HG03095 (cell line): ENCODE measurements at regions not wholly inside any gene's neighbourhood (a gene's known extent, or its start where the extent isn't known, plus 50 kb on each side); places are given as distances from the start of the nearest gene placed in this dataset.
"Not testable (repeated sequence)": the region's sequence is repeated elsewhere in the genome, so short reads cannot be mapped to it uniquely, and the experiment has no call there.

Experiments used
- ATAC-seq: cut with Tn5 transposase; IDR thresholded peaks from one replicate; pipeline ENCODE4 v1.9.1; 2021; ENCODE audit warnings: moderate library complexity; ENCODE audit not compliant: unreplicated experiment

DNA sequence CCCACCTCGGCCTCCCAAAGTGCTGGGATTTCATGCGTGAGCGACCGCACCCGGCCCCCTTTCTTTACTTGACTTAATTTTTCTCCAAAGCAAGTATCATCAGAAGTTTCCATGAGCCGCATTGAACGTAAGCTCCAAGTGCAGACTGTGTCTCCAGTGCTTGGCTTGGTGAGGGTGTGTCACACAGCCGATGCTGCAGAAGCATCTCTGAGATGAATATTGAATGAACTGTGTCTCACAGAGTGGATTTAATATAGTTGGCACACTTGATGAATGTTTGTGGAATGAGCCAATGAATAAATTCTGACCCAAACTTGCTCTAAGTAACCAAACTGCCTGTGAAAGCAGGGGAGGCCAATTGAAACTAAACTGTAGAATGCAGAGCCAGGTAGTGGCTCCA lies 159.4 kb upstream of the KBTBD8 start:
- no peak for ATAC-seq

DNA sequence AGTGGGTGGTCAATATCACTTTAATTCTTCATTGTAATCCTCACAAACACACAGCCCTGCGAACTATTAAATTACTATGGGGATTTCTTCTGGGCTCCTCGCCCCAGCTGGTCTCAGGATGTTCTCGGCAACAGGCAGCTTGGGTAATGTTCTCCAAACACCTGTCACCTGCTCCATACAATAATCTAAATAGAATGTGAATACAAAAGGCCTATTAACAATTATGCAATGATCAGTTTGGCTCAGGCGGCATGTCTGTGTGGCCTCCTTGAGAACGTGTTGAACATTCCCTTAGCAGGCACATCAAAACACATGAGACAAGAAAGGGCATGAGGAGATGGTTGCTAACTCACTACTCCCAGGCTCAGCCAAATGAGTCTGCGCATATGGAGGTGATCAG lies 158.6 kb upstream of the KBTBD8 start:
- ATAC-seq: no peak

DNA sequence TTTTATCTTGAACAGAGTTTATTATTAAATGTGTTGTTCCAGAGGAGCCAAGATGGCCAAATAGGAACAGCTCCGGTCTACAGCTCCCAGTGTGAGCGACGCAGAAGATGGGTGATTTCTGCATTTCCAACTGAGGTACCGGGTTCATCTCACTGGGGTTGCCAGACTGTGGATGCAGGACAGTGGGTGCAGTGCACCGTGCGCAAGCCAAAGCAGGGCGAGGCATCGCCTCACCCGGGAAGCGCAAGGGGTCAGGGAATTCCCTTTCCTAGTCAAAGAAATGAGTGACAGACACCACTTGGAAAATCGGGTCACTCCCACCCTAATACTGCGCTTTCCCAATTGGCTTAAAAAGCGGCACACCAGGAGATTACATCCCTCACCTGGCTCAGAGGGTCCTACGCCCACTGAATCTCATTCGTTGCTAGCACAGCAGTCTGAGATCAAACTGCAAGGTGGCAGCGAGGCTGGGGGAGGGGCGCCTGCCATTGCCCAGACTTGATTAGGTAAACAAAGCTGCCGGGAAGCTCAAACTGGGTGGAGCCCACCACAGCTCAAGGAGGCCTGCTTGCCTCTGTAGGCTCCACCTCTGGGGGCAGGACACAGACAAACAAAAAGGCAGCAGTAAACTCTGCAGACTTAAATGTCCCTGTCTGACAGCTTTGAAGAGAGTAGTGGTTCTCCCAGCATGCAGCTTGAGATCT lies 155.2 kb upstream of the KBTBD8 start:
- ATAC-seq: not testable (repeated sequence)

DNA sequence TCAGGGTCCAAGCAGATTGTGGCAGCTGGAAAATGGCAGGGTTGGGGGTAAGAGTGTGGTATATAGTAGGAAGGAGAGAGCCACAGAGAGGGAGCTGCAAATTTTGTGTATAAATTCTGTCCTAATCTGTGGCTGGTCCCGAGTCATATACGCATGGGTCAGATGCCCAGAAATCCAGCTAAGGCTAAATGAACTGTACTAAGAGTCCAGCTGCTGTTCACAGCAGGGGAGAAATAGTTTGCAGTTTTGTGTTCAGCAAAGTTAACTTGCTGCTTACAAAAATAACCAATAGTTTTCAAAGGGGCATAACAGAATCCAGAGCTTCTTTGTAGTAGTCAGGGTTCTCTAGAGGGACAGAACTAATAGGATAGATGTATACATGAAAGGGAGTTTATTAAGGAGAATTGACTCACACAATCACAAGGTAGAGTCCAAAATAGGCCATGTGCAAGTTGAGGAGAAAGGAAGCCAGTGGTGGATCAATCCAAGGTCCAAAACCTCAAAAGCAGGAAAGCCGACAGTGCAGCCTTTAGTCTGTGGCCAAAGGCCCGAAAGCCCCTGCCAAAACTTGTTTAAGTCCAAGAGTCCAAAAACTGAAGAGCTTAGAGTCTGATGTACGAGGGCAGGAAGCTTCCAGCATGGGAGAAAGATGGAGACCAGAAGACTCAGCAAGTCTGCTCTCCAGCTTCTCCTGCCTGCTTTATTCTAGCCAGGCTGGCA lies 146.1 kb upstream of the KBTBD8 start:
- ATAC-seq: no peak

DNA sequence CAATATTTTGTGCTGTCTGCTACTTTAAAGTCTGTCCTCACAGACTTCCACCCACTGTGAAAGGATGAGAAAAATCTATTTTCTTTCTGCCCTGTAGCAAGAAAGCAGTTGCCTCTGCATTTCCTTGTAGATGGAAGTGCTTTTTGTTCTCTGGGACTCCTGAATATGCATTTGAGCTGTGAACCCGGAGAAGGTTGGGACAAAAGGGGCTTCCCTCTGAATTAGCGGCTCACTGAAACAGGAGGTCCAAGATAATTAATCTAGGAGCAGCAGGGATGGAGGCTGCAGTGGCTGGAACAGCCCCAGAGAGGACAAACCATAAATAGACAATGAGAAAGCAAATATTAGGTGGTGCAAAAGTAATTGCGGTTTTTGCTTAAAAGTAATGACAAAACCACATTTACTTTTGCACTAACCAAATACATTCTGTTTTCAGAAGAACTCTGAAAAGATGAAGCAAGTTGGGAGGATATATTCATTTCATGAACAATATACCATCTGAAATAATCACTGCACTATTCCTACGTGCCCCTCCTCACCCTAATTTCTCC lies 143.4 kb upstream of the KBTBD8 start:
- no peak for ATAC-seq

DNA sequence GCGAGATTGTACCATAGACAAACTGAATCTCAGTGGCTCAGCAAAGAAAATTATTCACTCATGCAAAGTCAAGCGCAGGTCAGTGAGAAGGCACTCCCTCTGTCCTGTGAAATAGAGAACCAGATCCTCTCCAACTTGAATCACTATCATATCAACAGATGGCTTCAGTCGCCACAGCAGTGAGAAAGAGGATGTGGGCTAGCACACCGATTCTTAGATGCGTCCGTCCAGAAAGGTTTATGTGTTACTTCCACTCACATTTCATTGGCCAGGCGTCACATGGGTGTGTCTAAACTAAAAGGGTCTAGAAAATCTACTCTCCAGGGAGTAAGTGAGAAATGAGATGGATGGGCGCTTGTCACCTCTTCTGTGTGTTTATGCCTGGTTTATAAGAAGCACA lies 141.6 kb upstream of the KBTBD8 start:
- ATAC-seq: peak; percentile 94

DNA sequence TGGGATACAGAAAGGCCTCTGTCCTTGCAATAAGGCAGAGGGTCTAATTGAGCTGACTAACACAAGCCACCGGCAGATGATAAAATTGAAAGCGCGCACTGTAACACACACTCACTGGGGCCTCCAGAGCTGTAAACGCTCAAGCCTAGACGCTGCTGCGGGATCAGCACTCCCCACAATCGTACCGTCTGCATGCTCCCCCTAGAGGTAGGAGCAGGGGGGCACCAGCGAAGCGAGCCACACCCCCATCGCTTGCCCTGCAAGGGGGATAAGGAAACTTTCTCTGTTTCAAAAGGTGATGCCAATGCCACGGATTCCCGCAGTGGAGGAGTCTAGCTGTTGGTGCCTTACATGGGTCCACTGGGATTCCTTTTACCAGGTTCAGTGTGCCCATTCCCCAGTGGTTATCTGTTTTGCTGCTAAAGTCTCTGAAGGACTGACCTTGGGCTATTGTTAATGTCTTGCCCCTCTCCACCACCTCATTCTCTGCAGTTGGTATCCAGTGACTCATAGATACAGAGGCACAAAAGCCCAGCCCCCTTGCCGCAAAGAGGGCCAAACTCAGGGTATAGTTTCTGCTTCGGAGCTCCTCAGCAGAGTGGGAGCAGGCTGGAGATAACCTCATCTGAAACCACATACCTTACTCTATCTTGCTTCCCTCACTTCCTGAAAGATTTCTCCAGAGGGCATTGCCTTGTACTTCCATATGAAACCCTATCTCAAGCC lies 139.3 kb upstream of the KBTBD8 start:
- no peak for ATAC-seq

DNA sequence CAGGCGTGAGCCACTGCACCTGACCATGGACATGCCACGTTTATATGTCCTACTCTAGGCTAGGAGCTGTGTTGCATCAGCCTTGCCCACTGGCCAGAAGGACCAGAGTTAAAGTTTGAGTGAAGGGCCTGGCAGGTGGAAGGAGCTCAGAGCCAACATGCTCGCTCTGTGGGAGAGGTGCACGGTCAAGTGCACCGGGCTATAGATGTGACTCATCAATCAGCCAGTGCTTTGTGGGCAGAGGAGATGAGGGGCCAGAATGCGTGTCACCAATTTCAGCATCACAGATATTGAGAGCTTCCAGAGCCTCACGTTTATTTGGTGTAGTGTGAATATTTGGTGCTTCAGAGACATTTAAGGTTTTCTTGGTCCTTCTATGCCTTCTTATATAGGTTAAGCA lies 137.3 kb upstream of the KBTBD8 start:
- ATAC-seq: no peak

DNA sequence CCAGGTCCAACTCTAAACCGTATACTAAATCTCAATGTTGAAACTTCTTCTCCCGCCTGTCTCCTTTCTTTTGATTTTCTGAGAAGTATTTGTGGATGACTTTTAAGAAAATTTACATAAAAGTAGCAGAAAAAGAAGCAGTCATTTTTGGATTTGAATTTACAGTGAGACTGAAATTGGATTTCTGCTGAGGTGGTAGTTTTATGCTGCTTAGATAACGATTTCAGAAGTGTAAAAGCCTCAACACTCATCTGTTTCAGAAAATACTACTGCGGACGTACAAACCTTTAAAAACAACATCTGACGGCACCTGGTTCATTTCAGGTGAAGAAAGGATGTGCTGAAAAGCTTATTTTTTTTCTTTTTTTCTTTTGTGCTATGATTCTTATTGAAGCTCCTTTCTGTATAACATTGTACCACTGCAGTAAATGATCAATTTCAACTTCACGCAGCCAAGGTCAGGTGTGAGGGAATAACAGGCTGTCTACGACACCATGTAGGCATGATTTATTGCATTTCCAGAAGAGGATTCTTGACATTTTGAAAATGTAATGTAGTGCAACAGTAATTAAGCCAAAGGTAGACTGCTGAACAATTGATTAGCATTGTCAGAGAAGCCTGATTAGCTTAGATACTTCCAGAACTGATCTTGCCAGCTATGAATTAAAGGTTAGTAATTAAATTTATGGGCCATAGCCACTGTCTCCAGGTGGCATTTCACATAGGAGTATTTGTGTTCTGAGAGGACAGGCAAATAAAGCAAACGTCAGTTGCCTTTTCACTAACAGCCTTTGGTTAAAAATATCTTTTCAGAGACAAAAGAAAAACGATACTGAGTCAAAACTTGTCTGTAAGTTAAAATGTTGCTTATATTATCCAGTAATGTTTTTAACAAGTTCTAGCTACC lies 134.6 kb upstream of the KBTBD8 start:
- no peak for ATAC-seq

DNA sequence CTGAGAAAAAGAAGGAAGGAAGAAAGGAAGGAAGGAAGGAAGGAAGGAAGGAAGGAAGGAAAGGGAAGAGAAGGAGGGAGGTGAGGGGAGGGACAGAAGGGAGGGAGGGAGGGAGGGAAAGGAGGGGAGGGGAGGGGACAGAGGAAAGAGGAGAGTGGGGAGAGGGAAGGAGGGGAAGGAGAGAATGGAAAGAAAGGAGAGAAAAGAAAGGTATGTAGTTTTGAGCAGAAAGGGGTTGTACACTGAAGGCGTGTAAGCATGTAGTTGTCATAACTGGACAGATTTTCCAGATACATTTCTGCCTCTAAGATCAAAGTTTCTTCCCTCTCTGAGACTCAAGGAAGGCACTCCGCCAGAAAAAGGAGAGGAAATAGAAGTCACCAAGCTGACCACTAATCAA lies 113.4 kb upstream of the KBTBD8 start:
- no peak for ATAC-seq

DNA sequence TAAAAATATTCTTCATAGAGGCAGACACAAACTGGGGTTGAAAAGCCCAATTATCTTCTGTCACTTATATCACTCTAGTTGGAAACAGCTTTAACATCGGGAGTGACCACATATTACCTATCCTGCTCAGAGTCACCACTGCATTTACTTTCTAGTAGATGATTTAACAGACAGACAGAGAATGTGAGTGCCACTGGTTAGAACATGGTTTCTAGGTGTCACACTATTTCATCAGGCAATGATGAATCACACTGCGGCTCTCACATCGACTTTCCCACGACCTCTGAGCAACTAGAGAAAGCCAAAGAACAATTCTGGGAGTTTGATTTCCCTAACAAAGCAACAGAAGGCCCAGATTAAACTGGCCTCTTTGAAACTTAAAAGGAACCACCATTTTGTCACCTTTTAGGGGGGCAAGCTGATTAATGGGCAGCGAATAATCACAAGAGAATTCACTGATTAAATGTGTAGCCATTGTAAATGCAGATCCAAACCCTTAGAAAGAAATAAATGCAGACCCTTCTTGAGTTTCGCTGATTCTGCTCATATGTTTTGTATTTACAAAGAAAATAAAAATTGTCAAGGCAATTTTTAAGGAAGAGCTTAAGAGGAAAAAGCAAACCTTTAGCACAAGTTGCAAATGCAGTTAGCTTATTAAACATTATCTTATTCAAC lies 112.6 kb upstream of the KBTBD8 start:
- no peak for ATAC-seq

DNA sequence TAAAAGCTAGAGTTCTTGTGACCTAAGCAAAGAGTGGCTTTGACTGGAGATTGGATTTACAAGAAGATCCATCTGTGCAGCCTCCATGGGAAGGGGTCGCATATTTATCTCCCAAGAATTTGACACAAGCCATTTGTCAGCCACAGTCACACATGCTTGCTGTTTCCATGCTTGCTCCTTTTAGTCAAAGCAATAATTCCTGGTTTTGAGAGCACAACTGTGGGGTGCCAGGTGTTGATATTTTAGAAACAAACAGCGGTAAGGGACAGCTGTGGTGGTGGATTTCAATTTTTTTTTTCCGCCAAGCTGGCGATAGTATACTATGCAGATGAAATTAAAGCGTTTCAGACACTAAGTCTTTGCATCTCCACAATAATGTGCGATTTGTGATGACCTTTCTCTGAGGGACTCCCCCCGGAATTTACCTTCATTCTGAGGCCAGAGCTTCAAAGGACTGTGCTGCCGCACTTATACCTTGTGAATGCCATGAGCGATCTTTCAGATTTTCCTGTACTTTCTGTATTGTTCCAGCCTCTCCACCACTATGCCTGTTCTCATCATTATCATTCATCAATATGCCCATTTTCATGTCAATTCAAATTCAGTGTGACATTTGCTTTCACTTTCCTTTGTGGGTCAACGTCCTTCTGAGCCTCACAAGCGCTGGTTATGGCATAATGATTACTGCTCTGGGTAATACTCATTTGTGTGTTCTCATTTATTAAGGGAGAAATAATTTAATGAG lies 108.2 kb upstream of the KBTBD8 start:
- no peak for ATAC-seq

DNA sequence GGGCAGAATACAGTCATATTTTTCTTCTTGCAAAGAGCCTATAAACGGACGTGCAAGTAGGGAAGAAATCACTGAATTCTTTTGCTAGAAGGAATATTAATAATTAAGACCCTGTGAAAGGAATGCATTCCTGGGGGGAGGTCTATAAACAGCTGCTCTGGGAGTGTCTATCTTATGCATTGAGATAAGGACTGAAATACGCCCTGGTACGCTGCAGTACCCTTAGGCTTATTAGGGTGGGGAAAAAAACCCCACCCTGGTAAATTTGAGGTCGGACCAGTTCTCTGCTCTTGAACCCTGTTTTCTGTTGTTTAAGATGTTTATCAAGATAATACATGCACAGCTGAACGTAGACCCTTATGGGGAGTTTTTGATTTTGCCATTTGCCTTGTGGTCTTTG lies 100.0 kb upstream of the KBTBD8 start:
- ATAC-seq: no peak

DNA sequence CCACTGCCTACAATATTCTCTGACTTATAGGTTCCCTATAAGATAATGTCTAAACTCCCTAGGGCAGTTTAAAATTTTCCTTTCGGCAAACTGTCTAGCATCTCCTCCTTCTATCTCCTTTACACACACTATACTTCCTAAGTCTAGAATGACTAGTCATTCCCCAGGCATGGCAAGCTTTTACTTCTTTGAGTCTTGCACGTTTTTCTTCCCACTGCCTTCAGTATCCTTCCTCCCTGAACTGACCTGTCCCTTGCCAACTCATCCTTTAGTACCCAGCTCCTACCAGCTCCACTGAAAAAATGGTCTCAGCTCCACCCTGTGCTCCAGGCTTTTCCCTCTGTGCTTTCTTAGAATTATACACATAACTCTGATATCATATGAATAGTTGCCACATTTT lies 93.8 kb upstream of the KBTBD8 start:
- no peak for ATAC-seq

DNA sequence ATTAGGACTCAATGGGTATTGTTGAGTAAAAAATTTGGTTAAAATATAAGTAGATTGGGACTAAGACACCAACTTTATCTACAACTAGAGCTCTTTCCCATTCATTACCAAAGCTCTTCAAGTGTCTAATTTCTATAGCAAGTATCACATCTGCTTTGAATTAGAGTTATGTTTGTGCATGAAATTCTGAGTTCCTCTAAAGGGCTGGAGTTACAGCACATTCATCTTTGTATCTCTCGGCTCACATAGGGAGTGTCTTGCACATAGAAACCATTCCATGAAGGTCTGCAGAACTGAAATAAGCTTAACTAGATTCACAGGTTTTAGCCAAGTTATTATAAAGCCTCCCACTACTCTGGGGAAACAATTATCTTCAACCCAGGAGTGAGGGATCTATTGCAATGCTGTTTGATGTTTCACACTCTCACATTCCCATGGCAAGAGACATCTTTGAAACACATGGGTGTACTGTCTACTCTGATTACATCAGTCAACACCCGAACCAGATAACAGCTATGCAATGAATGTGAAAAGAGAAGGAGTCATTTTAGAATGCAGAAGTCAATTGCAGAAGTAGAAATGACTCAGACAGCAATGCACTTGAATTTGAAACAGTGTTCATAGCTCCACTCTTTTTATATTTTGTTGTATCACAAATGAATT lies 93.1 kb upstream of the KBTBD8 start:
- no peak for ATAC-seq

DNA sequence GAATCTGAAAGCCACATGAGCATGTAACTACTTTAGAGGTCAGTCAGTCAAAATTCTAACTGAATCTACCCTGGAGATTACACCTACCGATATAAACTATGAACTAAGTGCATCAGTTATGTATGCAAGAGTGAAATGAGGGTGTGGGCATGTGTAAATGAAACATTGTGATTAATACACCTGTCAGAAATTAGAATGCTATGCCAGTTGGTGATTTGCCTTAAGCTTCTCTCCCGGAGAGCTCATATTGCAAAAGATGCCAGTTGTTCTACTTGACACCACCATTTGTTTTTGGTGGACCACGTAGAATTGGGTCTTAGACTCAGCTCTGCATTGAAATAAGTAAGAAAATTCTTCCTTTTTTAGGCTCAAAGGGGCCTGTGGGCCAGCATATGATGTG lies 91.0 kb upstream of the KBTBD8 start:
- ATAC-seq: no peak

DNA sequence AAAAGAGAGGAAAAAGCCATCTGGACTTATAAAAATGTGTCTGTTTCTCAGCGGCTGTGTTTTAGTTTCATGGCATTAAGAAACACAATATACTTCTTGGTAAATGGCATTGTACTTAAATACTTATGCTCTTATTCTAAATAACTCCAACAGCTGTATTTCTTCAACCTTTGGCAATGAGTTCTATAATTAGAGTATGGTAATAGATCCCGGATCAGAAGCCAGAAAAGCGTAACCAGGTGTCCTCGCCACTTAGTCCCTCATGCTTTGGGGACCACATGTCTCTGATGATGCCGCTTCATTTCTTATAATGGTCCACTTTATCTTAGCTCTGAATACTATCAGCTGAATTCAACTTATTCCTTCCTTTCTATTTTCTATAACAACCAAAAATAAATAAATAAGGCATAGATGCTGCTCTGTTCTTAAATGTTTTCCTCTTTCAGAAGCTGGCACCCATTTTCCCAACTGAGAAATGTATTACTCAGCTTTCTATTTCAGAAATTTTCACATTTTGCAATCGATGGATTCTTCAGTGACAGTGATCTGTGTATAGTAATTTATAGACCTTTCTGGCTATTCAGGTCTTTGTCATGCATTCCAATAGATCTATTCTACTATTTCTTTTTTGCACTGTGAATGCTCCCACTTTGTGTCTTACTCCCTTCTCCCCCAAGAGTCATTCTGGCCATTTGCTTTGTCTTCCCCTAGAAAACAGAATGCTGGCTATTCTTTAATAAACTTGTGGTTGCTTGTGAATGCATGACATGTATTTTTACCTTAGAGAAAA lies 87.6 kb upstream of the KBTBD8 start:
- no peak for ATAC-seq

DNA sequence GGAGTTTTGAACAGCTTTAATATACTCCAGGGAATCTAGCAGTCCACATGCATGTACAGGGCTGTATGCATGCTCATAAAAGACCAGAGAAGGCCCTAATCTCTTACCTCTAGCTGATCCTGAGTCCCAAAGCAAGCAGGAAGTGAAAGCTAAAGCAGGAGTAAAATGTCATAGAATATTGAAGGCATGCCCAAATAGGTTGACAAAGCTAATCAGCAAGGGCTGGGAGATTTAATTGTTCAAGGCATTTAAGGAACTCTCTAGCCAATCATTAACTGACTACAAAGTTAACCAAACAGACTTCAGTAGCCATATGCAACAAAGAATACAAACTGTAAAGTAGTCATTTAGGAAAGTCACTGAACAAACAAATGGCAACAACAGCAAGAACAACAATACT lies 85.8 kb upstream of the KBTBD8 start:
- no peak for ATAC-seq
